ENCODE measurements at regions not wholly inside any gene's neighbourhood (a gene's known extent, or its start where the extent isn't known, plus 50 kb on each side); places are given as distances from the start of the nearest gene placed in this dataset.

DNA sequence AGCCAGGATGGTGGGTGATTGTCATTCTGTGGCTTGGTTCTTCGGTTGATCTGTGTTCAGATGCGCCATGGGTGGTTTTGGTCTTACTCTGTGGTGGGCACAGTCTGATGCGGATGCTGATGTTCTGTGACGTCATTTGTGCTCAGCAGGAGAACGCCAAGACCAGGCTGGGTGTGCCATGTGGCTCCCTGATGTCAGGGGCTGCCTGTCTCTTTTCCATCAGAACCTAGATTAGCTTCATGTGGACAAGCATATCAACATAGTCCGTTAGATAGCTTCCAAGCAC lies 100.6 kb upstream of the ARL4C start:
- no peaks in the 10 kb centered on the region for H3K9me3 ChIP-seq
- H3K36me3 ChIP-seq: no peaks in the 10 kb centered on the region
- DNase-seq (no peak), ATAC-seq (no peak)
- WGBS, 4 donors: 82 to 85% (median 83%) methylated on average over 6 of the region's 6 CpGs
- TF ChIP-seq CTCF (IDR thresholded peaks at IDR 0.05): no peak
- TF ChIP-seq POLR2A (IDR thresholded peaks at IDR 0.05): no peak
- no peak overlapping the region for H3K4me3 ChIP-seq
- intact Hi-C loops (cut with DNase I): no loop called here
- no peak overlapping the region for H3K27ac ChIP-seq
- no peaks in the 10 kb centered on the region for H3K4me1 ChIP-seq
- no peaks in the 10 kb centered on the region for H3K27me3 ChIP-seq

DNA sequence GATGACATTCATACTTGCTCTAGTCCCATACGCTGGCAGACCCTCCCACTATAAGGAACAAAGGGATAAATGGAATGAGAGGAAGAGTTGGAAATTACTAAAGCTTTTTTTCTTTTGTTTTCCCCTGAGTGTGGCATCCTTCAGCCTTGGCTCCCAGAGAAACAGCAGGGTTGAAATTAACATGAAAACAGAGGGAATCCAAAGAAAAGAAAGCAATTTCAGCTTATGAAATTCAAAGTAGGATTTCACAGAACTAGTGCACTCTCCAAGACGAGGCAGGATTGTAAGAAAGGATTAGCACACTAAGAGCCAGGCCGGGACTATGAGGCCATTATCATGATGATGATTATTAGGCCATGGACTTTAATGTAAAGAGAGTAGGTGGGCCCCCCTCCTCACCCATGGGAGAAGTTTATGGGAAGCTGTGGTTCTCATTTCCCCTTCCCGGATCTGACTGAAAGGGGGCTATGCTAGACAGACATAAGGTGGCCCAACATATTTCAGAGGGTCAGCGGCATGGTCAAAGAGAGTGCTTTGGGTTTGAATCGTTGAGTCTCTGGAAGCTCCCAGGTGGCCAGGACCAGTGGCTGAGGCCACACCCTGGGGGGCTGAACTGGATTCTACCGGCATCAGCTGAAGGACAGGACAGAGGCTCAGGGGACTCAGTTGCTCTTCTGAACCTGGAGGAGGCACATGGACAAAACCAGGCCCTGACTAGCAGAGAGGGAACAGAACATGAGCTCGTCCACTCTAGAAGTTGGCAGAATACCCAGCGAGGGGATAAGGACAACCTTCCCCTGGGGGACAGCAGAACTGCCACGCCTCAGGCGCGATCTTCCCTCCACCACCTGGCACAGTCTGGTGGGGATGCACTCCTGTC lies 100.1 kb upstream of the ARL4C start:
- no peak overlapping the region for H3K27ac ChIP-seq
- TF ChIP-seq POLR2A (IDR thresholded peaks at IDR 0.05): no peak
- TF ChIP-seq CTCF (IDR thresholded peaks at IDR 0.05): no peak
- 62 to 78% (median 70%) methylated on average over 11 to 12 of the region's 12 CpGs for WGBS, 4 donors

DNA sequence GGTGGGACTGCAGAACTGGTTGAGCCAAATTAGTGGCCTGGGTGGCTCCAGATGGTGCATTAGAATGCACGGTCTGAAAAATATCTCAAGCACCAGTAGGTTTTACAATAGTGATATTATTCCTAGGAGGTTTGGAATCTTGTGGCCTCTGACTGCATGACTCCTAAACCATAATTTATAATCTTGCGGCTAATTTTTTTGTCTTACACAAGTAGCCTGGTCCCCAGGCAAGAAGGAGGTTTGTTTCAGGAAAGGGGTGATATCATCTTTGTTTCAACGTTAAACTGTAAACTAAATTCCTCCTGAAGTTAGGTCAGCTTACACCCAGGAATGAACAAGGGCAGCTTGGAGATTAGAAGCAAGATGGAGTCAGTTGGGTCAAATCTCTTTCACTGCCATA lies 98.9 kb upstream of the ARL4C start:
- WGBS, 4 donors: 60 to 71% (median 68%) methylated on average over 3 of the region's 3 CpGs
- Histone ChIP-seq H3K27ac (no peak overlapping the region), H3K4me3 (no peak overlapping the region), H3K27me3 (peaks cover 0 to 3% (median 0%) of the 10 kb centered on the region in 9 donors), H3K9me3 (no peaks in the 10 kb centered on the region), H3K4me1 (no peaks in the 10 kb centered on the region), H3K36me3 (no peaks in the 10 kb centered on the region)
- intact Hi-C loops (cut with DNase I): no loop called here
- no peak for ATAC-seq
- TF ChIP-seq CTCF (IDR thresholded peaks at IDR 0.05) (no peak), POLR2A (IDR thresholded peaks at IDR 0.05) (no peak)
- no peak for DNase-seq

More for the DNA sequence above, 100.1 kb upstream of the ARL4C start:
- ATAC-seq (no peak), DNase-seq (no peak)
- H3K4me1 ChIP-seq: no peaks in the 10 kb centered on the region
- H3K27me3 ChIP-seq: no peaks in the 10 kb centered on the region
- no peaks in the 10 kb centered on the region for H3K9me3 ChIP-seq
- intact Hi-C loops (cut with DNase I): no loop called here
- no peaks in the 10 kb centered on the region for H3K36me3 ChIP-seq
- H3K4me3 ChIP-seq: no peak overlapping the region

DNA sequence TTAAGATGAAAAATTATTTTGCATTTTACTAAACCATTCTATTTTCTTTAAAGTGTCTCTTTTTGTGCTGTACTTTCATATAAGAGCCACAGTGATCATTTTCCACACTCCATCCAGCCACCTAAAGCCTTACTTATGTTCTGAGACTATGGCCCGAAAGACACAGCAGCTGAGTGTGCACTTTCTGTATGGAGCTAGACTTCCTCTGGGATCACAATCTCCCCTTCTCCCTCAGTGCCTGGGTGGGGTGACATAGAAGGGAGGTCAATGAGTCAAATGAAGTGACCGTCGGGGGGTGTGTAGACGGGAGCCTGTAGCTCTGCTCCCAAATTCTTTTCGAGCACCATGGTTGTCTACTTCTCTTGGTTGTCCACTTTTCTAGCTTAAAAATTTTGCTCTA lies 97.8 kb upstream of the ARL4C start:
- no peak for TF ChIP-seq POLR2A (IDR thresholded peaks at IDR 0.05)
- TF ChIP-seq CTCF (IDR thresholded peaks at IDR 0.05): no peak
- intact Hi-C loops (cut with DNase I): no loop called here
- 93 to 97% (median 93%) methylated on average over 5 of the region's 5 CpGs for WGBS, 4 donors

More for the DNA sequence above, 97.8 kb upstream of the ARL4C start:
- DNase-seq (no peak), ATAC-seq (no peak)
- Histone ChIP-seq H3K27ac (no peak overlapping the region), H3K9me3 (no peaks in the 10 kb centered on the region), H3K36me3 (no peaks in the 10 kb centered on the region), H3K4me1 (no peaks in the 10 kb centered on the region), H3K4me3 (no peak overlapping the region), H3K27me3 (peaks cover 0 to 4% (median 0%) of the 10 kb centered on the region in 9 donors)

All from heart left ventricle (tissue), 16 donors.